ENCODE measurements at regions not wholly inside any gene's neighbourhood (a gene's known extent, or its start where the extent isn't known, plus 50 kb on each side); places are given as distances from the start of the nearest gene placed in this dataset.

- peak in 1 of 2 experiments; percentile 60 for DNase-seq
These were observed 680.7 kb downstream of the EPHA4 start for GRCh38 chr2:220891405-220891804.

GRCh38 chr2:220892018-220892634 is 680.0 kb downstream of the EPHA4 start:
- DNase-seq, result no peak

GRCh38 chr2:220893411-220893810 is 678.7 kb downstream of the EPHA4 start:
- DNase-seq, result no peak

GRCh38 chr2:220894069-220894468 is 678.0 kb downstream of the EPHA4 start:
- DNase-seq, result no peak

GRCh38 chr2:220899492-220899891 is 672.6 kb downstream of the EPHA4 start:
- no peak for DNase-seq

- no peak for DNase-seq
These were observed 668.1 kb downstream of the EPHA4 start for GRCh38 chr2:220904015-220904414.

- no peak for DNase-seq
These were observed 658.7 kb downstream of the EPHA4 start for GRCh38 chr2:220913384-220913783.

- no peak for DNase-seq
These were observed 656.9 kb downstream of the EPHA4 start for GRCh38 chr2:220915092-220915623.

GRCh38 chr2:220916931-220917330 is 655.2 kb downstream of the EPHA4 start:
- no peak for DNase-seq

GRCh38 chr2:220930271-220931076 is 641.6 kb downstream of the EPHA4 start:
- no peak for DNase-seq

GRCh38 chr2:220931491-220931890 is 640.6 kb downstream of the EPHA4 start:
- no peak for DNase-seq

- no peak for DNase-seq
These were observed 640.1 kb downstream of the EPHA4 start for GRCh38 chr2:220932041-220932440.

GRCh38 chr2:220935789-220936321 is 636.2 kb downstream of the EPHA4 start:
- no peak for DNase-seq

GRCh38 chr2:220936641-220937197 is 635.4 kb downstream of the EPHA4 start:
- DNase-seq, result no peak

GRCh38 chr2:220937245-220937644 is 634.9 kb downstream of the EPHA4 start:
- DNase-seq, result no peak

GRCh38 chr2:220940646-220941045 is 631.5 kb downstream of the EPHA4 start:
- DNase-seq, result no peak

- no peak for DNase-seq
These were observed 630.4 kb downstream of the EPHA4 start for GRCh38 chr2:220941683-220942082.

- DNase-seq, result no peak
These were observed 625.6 kb downstream of the EPHA4 start for GRCh38 chr2:220946552-220946951.

GRCh38 chr2:220948579-220948978 is 623.5 kb downstream of the EPHA4 start:
- DNase-seq, result no peak

GRCh38 chr2:220949466-220949865 is 622.6 kb downstream of the EPHA4 start:
- no peak for DNase-seq

- DNase-seq, result no peak
These were observed 616.3 kb downstream of the EPHA4 start for GRCh38 chr2:220955776-220956175.

GRCh38 chr2:220956429-220956828 is 615.7 kb downstream of the EPHA4 start:
- no peak for DNase-seq

- DNase-seq, result peak; percentile 90 to 96
These were observed 612.7 kb downstream of the EPHA4 start for GRCh38 chr2:220959391-220959802.

All from NCI-H446 (cell line).